ENCODE measurements at regions not wholly inside any gene's neighbourhood (a gene's known extent, or its start where the extent isn't known, plus 50 kb on each side); places are given as distances from the start of the nearest gene placed in this dataset.

GRCh38 chr13:73517766-73518165 is 459.0 kb downstream of the KLF5 start:
- no peak for DNase-seq (ENCODE audit: low read depth)

- no peak for DNase-seq (ENCODE audit: low read depth)
These were observed 457.9 kb downstream of the KLF5 start for GRCh38 chr13:73516731-73517130.

DNA sequence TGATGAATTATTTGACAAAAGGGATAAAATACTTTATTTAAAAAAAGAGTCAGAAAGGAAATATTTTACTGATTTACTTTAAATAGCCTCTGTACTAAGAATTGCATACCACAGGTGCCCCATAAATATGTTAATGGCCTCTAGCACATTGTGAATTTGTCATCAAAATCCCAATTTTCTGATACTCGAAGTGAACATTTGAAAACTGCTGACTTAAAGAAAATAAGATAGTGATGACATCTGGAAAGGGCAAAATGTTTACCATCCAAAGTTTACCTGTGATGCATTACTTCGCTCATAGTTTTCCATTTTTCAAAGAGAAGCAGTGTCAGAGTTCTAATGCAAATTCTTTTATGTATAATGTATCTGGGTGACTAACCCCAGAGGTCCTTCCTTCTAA is 455.4 kb downstream of the KLF5 start:
- no peak for DNase-seq (ENCODE audit: low read depth)

DNA sequence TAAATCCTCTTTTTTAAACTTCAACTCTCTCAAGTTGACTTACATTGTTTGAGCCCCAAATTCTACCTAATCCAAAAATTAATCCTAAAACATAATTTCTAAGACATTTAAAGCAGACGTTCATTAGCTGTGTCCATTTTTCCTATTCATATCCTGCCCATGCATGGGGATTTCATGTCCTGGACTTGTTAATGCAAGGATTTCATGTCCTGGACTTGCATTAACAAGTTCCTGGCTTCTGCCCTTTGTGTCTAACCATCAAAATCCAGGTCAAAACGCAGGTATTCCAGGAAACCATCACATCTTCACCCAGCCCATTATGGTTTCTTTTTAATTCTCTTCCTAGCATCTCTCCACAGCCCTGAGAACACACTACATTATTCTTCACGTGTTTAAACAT is 454.9 kb downstream of the KLF5 start:
- DNase-seq (ENCODE audit: low read depth), result no peak

GRCh38 chr13:73508841-73509240 is 450.0 kb downstream of the KLF5 start:
- no peak for DNase-seq (ENCODE audit: low read depth)

DNA sequence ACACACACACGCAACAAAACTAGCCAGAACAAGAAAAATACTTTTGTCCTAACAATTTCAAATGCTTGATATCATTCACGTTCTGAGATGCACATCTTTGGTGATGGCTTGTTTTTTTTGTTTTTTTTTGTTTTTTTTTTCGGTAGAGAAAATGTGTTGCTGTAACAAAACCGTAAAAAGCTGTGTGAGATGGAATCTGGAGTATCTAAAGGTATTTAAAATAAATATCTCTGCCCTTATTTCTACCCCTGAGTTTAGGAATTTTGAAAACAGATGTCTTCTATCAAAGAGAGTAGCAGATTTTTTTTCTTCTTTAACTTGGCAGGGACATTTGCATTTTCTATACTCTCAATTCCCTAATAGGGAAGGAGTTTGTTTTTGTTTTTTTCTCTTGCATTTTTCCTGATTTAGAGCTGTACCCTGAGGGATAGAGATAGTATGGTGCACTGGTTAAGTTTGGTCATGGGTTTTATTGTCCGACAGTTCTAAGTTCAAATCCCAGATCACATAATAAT is 446.6 kb downstream of the KLF5 start:
- no peak for DNase-seq (ENCODE audit: low read depth)

- no peak for DNase-seq (ENCODE audit: low read depth)
These were observed 440.9 kb downstream of the KLF5 start for GRCh38 chr13:73499695-73500094.

GRCh38 chr13:73497430-73497829 is 438.6 kb downstream of the KLF5 start:
- DNase-seq (ENCODE audit: low read depth), result no peak

DNA sequence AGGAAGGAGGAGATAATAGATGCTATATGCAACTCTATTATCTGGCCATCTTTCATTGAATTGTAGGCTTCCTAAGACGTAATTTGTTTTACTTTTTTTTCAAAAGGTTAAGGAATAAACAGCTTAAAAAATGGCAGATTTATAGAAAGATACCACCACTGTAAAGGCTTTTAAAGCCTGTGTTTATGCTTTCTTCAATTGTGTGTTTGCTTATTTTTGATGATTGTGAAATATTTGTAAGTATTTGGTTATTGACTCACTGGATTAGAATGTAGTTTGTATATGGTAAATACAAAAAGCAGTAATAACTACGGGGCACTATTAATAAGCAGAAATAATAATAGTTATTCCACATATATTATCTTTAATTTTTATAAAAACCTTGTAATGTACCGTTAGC is 437.9 kb downstream of the KLF5 start:
- DNase-seq (ENCODE audit: low read depth), result no peak

GRCh38 chr13:73492811-73493210 is 434.0 kb downstream of the KLF5 start:
- DNase-seq (ENCODE audit: low read depth), result no peak

GRCh38 chr13:73482556-73482955 is 423.8 kb downstream of the KLF5 start:
- no peak for DNase-seq (ENCODE audit: low read depth)

GRCh38 chr13:73481886-73482445 is 423.2 kb downstream of the KLF5 start:
- DNase-seq (ENCODE audit: low read depth), result no peak

DNA sequence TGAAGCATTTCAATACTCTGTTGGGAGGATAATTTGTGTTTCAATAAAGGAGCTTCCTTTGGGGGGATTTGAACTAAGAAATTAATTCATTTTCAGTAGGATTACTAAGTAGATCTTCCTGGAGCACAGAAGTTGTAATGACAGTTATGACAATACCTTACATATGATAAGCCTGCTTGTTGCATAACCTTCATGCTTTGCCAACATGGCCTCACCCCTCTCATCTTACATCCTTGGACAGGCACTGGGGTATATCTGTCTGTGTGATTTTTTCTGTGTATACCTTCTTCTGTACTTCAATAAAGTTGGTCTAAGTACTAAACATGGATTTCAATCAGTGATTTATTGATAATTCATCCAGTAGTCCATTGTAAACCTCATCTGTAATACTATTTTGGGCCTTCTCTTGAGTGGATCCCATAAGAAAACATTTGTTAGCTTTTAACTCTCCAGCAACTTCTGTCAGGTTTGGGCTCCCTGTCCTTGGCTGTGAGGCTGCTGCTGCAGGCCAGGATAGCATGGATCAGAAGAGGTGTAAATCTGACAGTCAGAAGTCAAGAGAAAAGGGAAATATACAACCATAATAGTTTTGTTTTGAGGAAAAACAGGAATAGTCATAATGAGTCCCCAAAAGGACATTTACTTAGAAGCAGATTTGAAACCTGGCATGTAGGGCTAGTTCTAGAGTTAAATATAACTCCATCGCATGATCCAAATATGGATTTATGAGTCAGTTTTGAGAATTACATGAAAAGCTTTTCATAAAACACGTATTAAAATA is 422.2 kb downstream of the KLF5 start:
- DNase-seq (ENCODE audit: low read depth), result no peak

DNA sequence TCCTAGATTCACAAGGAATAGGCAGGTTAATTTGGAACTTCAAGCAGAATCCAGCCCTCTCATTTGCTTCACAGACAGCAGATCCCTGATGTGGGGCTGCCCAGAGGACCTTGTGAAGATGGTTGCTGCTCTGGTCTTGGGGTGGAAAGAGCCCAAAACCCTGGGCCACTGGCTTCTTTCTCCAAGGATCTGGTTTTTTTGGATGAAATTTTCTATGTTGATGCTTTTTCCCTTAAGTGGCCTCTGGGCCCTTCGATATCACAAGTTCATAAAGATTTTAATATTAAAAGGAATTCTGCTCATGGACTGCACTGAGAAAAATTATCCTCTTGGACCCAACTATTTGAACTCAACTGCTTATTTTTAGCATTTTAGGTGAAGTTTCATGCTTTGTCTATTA is 421.1 kb downstream of the KLF5 start:
- DNase-seq (ENCODE audit: low read depth), result no peak

DNA sequence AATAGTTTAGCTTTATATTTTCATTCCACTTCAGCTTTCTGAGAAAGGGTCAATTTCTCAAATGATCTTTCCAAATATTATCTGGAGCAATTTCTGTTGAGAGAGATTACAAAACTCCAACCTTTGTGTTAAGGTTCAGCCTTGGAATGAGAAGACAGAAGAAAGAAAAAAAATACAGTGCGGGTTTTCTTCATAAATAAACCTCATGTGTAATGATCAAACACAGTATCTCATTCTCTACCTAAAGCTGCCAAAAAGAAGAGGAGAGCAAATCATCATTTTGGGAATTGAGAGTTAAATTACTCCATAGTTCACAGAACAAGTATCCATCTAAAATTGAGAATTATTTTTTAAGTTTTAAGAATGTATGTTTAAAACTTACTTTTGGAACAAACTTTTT is 420.5 kb downstream of the KLF5 start:
- no peak for DNase-seq (ENCODE audit: low read depth)

- no peak for DNase-seq (ENCODE audit: low read depth)
These were observed 418.6 kb downstream of the KLF5 start for GRCh38 chr13:73477441-73477840.

GRCh38 chr13:73473016-73473415 is 414.2 kb downstream of the KLF5 start:
- DNase-seq (ENCODE audit: low read depth), result no peak

DNA sequence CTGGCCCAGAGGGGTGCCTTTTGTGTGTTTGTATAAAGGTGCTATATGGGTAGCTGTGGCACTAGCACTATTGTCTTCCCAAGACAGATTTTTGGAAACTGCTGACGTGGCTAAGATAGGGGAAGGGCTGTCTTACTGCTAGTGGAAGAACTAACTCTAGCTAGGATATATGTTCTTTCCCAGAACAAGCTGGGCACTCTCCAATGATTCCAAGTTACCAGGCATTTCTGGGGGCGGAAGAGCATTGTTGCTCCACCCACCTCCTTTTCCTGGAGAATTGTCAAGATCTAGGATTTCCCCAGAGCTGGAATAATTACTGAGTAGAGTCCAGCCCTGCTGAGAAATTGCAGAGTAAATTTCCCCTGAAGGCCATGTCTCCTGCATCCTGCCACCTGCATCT is 408.3 kb downstream of the KLF5 start:
- DNase-seq (ENCODE audit: low read depth), result peak; percentile 30

DNA sequence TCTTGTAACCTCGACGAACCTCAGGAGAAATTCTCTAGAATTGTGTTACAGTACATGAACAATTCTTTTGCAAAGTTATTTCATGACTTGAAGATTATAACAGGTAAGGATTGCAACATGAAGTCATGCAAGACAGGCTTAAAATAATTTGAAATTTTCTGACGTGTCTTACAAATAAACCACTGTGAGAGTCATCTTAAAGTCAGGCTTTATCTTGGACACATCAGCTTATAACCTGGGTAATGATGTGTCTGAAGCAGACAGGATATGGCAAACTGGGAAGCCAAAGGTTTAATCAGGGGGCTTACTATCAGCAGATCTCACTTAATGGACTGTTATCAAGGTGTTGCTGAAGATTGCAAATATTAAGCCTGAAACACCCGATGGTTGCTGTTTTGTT is 407.8 kb downstream of the KLF5 start:
- no peak for DNase-seq (ENCODE audit: low read depth)

- DNase-seq (ENCODE audit: low read depth), result peak; percentile 47
These were observed 406.8 kb downstream of the KLF5 start for GRCh38 chr13:73465617-73465971.

DNA sequence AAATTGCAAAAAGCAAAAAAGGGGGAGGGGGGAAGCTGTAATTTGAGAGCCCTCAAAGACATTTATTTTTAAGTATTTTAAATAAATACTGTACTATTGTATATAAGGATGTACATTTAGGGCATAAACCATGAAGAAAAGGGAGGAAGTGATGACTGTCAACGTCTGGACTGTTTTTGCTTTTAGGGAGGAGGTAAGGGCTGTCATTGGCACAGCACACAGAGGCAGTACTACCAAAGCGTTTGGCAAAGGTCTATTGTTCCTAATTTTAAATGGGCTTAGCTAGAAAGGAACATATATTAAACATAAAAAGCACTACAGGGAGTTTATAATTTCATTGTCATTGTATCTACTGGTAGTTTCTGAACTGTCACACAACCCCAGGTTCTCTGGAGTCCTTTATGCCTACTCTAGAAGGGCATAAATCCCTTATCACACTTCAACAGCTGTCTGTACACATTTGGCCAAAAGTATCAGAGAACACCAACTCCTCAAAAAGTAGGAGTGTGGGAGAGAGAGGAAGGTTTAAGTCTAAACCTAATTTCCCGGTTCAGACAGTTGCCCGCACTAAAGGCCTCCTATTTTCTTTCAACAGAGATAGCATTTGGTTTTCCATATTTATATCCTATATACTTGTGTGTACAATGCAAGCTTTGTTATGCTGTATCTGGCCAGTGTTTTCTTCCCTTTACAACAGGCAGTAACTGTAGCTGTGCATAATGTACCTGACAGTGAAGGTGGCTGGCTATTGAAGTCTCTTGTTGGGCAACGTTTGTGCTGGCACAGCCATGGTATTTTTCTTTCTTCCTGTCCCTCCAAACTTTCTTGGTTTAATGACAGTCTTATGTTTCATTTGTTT is 406.2 kb downstream of the KLF5 start:
- no peak for DNase-seq (ENCODE audit: low read depth)

DNA sequence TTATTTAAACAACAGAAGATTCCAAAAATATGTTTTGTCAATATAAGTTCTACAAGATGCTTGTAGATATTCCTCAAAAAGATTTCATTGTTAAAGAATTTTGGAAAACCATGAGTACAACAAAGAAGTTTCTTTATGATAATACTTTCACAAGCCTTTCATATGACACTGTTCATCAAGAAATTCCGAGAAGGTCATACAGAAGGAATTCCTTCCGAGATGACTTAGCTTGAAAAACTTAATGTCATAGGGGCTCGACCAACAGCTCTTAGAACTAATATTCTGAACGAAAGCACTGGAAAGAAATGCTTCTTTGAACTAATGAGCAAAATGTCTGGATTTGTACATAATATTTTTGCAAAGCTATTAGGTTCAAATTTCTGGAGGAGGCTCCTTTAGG is 403.4 kb downstream of the KLF5 start:
- DNase-seq (ENCODE audit: low read depth), result peak; percentile 13
